Globus pallidus (tissue), 1 donor: ENCODE measurements at regions not wholly inside any gene's neighbourhood (a gene's known extent, or its start where the extent isn't known, plus 50 kb on each side); places are given as distances from the start of the nearest gene placed in this dataset.

ENCODE experiments used
- DNase-seq: peaks from one replicate; pipeline ENCODE4 v3.0.0-alpha.2; 2015; ENCODE audit warnings: low spot score

GRCh38 chr1:87926131-87926830 lies 597.6 kb downstream of the LMO4 start:
- no peak for DNase-seq

GRCh38 chr1:87926921-87927320 lies 598.2 kb downstream of the LMO4 start:
- DNase-seq: no peak

DNA sequence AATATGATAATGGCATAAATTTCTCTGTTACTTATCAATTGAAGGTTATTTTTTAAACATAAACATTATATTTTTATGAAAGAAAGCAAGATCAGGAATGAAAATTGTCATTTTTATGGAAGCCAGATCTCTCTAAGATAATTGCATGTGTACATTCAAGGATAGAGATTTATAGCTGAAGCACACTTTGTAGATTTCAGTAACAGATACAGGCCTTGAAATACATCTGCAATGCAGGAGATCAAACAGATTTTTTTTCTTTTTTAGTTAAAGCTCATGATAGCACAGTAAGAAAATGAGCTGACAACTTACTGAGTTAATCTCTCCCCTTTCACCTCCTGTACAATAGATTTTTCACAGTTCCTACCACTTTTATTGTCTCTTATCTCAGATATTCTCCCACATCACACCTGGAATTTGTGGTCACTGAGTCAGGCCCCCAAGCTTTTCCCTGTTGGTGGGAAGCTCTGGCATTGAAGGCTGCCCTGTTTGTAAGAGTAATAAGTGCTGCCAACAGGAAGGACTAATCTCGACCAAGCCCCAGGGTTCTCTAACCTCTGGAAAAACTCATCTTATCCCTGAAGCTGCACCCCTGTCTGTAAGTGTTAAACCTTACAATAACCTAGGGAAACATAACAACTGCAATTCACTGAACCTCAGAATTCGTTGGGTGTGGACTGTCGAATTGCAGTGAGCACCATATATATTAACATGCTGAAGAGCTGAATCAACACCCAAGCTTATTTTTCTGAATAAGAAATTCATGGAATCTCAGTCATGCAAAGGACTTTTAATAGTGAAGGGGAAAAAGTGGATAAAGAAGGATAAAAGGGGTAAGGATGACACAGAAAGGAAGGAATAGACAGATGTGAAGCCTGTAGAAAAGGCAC lies 599.0 kb downstream of the LMO4 start:
- DNase-seq: no peak

DNA sequence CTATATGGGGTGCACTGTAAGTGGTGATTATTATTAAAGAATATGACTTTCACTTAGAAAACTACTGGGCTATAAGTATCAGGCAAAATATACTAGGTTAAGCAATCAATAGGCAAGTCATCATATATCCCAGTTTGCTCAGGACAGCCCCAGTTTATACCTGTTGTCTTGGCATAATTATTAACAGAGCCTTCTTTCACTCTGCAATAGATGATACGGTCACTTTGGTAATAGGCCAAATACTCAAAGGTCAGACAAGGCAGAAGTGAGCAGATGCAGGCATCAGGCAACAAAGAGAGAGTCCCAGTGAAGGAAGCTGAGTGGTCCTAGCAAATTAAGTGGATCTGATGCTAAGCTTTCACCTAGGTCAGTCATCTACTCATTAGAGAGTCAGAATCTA lies 599.9 kb downstream of the LMO4 start:
- no peak for DNase-seq

GRCh38 chr1:87929906-87930305 lies 601.2 kb downstream of the LMO4 start:
- DNase-seq: no peak

DNA sequence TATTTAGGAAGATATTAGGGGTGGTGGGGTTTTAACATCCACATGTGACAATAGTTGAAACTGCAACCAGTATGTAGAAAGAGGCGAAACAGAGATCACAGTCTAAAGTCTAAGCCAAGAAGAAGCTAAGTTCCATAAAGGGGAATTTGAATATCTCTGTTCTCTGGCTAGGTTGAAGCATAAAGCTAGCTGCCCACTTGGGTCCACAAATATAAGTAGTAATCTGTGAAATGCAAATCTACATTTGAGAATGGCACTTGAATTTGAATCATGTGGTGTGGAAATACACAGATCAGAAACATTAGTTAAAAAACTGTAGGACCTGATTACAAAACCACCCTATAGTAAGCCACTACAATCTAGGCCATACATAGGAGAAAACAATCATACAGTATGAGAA lies 602.1 kb downstream of the LMO4 start:
- DNase-seq: no peak

DNA sequence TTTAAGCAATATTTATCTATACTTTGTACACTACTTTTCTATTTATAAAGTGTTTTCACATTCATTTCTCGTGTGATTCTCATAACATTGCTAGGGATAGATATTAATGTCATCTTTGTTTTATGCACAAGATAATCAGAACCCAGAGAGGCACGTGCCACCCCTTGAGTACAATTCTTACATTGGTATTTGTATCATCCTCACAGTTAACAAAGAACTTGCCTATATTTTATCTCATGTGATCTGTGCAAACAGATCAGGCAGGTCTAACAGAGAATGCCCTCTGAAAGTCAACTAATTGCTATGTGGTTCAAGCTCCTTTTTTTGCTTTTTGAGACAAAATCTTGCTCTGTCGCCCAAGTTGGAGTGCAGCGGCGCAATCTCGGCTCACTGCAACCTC lies 604.5 kb downstream of the LMO4 start:
- DNase-seq: no peak

DNA sequence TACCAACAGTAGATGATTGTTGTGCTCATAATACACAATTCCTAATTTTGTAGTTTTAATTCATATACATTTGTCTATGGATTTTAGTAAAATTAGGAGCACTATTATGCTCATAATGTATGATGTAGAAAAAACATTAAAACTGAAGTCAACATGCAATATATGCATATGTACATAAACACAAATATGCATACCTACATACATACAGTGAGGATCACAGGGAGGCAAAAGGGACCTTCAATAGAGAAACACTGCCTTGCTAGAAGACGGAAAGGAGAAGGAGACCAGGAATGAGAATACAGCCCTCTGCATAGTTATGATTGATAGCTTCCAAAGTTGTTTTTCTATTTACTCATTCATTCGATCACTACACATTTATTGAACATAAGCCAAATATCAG lies 606.5 kb downstream of the LMO4 start:
- no peak for DNase-seq

GRCh38 chr1:87937831-87938395 lies 609.2 kb downstream of the LMO4 start:
- DNase-seq: no peak

DNA sequence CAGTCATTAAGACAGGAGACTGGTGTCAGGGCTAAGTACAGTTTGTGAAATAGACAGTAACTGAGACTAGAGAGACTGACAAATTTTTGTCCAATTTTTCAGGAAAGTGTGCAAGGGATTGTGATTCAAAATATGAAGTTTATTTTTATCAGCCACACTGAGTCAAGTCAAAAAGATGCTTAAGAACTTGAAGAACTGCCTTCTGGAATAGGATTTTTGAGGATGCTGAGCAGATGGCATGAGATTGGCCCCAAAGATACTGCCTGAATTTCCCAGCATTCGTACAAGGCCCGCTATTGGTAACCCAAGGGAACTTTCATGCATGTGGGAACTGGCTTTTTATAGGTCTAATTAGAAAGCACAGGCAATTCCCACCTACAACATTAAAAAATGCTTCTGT lies 610.0 kb downstream of the LMO4 start:
- DNase-seq: no peak

GRCh38 chr1:87939444-87939843 lies 610.8 kb downstream of the LMO4 start:
- no peak for DNase-seq

DNA sequence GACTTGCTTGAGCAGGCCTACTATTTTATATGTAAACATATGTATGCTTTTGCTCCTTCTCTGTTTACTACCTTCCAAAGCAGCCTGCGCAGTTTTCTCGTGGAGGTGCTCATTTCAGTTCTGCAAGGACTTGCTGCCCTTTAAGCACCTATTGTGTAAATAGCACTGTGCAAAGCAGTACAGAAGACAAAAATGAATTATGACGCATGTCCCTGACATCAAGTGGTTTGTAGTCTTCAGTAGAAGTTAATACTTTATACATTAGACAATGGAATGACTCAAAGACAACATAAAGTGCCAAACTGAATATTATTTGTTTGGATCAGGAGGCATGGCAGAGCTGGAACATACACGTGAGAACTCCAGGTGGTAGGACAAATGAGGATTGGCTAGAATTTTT lies 611.7 kb downstream of the LMO4 start:
- DNase-seq: no peak

DNA sequence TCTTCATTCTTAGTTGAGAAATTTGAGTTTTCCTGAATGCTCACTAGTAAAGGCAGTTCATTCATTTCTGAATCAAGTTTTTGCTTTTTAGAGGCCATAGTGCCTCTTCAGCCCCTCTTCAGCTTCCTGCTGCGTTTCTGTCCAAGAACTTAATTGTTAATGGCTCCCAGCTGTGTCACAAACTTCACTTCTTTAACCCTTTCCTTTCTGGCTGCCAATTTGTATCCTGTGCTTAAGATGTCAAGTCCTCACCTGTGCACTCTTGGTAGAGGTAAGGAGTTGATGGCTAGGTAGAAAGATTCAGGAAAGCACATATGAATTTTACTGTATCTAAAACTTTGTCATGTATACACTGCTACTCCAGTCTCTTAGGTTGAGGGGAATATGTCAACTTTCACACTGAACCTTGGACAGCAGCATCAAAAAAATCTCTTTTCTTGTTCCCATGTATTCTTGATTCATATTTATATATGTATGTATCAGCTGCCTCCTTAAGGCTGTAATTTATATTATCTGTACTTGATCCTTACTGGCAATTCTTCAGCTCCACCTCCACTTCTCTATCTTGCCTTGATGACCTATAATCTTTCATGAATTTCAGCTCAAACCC lies 612.8 kb downstream of the LMO4 start:
- DNase-seq: no peak

DNA sequence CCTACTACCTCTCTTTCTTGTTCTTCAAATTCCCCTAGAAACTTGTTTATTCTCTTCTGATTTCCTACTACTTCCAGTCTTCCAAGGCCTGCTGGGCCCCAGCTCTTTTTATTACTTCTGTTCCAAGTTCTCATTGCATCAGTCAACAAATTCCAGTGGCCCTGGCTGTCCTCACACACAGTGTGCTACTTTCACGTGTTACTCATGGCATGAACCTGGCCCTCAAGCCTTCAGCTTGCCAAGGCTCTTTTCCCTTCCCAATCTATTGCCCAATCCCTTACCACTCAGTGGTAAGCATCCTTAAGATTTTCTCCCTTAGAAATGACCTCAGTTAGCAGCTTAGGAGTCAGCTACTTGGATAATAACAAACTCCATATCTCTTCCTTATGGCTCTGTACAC lies 613.5 kb downstream of the LMO4 start:
- no peak for DNase-seq

DNA sequence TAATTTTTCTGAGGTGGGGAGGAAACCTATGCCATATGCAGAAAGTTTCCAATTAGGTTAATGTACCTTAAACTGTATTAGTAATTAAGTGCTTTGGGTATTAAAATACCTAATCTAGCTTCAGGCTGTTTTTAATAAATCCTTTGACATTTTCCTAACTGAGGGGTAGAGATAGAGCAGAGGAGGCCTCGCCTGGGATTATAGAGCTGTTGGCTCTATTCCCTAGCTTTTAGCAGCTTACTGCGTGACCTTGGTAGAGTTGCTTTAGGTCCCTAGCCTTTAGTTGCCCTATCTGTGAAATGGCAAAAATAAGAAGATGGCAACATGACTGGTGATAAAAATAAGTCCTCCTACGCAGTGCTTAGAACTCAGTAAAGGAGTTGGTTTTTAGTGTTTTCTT lies 621.0 kb downstream of the LMO4 start:
- DNase-seq: no peak

- no peak for DNase-seq
Measured at GRCh38 chr1:87950369-87950768, 621.7 kb downstream of the LMO4 start.

- no peak for DNase-seq
Measured at GRCh38 chr1:87951409-87951808, 622.7 kb downstream of the LMO4 start.

DNA sequence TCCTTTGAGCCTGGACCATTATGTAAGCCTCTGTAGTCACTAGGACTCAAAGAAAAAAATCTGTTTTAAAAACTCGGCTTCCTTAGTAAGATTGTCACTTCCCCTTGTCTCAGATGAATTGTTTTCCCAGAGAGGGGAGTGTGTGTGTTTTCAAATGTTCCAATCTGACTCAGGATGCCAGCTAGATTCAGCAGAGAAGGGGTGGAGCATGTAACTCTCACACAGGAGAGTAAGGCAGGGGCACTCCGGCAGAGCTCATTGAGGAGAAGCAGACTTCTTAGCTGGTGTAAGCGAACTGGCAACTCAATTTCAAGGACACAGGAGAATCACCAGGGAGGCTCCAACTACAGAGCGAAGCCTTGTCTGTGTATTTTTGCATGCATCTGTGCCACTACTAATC lies 623.2 kb downstream of the LMO4 start:
- no peak for DNase-seq

DNA sequence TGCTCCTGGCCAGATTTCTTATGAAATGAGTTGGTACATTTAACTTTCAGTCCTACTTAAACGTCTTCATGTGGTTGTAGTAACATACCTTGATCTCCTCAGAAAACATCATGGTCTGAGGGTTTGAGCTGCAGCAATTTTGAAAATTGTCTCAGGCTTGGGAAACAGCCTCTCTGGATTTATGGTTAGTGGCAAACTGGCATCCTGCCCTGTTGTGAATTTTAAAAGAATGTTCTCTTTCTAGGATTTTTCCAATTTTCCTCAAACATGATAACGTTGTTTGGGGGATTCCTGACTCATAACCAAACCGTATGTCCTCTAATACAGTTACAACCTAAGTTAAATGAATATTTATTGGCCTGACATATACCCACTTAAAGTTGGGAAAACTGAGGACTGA lies 624.4 kb downstream of the LMO4 start:
- no peak for DNase-seq

- peak; percentile 53 for DNase-seq
Measured at GRCh38 chr1:87953732-87954344, 625.2 kb downstream of the LMO4 start.

- no peak for DNase-seq
Measured at GRCh38 chr1:87955038-87955437, 626.4 kb downstream of the LMO4 start.

DNA sequence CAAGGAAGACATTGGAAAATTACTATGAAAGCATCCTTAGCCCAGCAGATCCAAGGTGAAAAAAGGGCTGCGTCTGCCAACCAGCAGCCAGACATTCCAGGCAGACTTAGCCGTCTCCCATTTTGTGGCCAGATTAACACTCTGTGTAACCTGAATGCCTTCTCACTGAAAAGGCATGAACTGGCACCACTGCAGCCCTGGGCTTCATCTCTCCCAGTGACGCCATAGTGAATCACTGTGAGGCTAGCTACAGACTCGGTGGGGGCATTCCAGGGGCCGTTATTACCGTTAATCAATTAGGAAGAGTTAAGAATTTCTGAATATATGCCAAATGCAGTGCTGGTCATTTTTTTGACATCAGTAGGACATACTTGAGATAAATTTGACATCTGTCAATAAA lies 627.4 kb downstream of the LMO4 start:
- DNase-seq: peak; percentile 18
